ENCODE measurements at regions not wholly inside any gene's neighbourhood (a gene's known extent, or its start where the extent isn't known, plus 50 kb on each side); places are given as distances from the start of the nearest gene placed in this dataset.

DNA sequence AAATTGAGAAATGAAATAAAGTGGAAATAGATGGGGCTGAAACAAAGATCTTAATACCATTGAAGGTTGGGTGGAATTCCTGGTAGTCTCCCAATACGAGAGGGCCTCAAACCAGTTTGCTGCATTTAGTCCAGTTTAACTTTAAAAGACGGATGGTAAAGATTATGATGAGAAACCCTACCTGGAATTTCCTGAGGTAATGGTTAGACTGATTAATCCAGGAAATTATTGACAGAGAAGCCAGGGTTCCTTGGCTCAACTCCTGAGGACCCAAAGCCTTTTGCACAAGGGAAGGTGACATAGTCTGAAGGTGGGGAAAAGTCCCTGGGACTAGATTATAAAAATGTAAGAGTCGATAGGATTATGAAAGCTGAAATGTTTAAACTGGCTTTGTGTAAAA is 133.2 kb upstream of the SLITRK5 start:
- TF ChIP-seq, protein P1, sequence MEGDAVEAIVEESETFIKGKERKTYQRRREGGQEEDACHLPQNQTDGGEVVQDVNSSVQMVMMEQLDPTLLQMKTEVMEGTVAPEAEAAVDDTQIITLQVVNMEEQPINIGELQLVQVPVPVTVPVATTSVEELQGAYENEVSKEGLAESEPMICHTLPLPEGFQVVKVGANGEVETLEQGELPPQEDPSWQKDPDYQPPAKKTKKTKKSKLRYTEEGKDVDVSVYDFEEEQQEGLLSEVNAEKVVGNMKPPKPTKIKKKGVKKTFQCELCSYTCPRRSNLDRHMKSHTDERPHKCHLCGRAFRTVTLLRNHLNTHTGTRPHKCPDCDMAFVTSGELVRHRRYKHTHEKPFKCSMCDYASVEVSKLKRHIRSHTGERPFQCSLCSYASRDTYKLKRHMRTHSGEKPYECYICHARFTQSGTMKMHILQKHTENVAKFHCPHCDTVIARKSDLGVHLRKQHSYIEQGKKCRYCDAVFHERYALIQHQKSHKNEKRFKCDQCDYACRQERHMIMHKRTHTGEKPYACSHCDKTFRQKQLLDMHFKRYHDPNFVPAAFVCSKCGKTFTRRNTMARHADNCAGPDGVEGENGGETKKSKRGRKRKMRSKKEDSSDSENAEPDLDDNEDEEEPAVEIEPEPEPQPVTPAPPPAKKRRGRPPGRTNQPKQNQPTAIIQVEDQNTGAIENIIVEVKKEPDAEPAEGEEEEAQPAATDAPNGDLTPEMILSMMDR (IDR thresholded peaks at IDR 0.05; ENCODE audit: poor library complexity): no peak
- TF ChIP-seq EZH2phosphoT487 (IDR thresholded peaks at IDR 0.05; ENCODE audit: low read depth, severe bottlenecking, unreplicated experiment): no peak

All from hepatocyte (in vitro differentiated cells).